ENCODE measurements at regions not wholly inside any gene's neighbourhood (a gene's known extent, or its start where the extent isn't known, plus 50 kb on each side); places are given as distances from the start of the nearest gene placed in this dataset.
"Not testable (repeated sequence)": the region's sequence is repeated elsewhere in the genome, so short reads cannot be mapped to it uniquely, and the experiment has no call there.

- DNase-seq (ENCODE audit: low read depth in 2 of 2): no peak
These were observed 68.1 kb upstream of the GRXCR1 start for GRCh38 chr4:42824278-42824977.

GRCh38 chr4:42821230-42821629, 71.3 kb upstream of the GRXCR1 start:
- no peak for DNase-seq (ENCODE audit: low read depth in 2 of 2)

GRCh38 chr4:42819863-42820514, 72.5 kb upstream of the GRXCR1 start:
- no peak for DNase-seq (ENCODE audit: low read depth in 2 of 2)

DNA sequence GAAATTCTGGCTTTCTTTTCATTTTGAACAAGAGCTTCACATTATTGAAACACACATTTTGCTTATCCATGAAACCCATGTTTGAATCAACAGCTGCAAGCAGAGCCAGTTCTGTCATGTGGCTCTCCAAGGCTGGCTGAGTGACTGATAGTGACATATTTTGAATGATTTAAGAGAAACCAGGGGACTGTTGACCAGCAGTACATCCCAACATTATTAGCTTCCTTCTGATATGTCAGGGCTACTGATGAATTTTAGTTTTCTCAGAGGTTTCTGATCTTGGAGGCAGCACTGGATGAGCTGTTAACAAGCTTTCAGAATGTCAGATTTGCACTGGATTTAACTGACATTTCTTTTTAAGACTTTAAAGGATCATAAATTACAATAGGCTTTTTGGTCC, 74.6 kb upstream of the GRXCR1 start:
- DNase-seq (ENCODE audit: low read depth in 2 of 2): no peak

DNA sequence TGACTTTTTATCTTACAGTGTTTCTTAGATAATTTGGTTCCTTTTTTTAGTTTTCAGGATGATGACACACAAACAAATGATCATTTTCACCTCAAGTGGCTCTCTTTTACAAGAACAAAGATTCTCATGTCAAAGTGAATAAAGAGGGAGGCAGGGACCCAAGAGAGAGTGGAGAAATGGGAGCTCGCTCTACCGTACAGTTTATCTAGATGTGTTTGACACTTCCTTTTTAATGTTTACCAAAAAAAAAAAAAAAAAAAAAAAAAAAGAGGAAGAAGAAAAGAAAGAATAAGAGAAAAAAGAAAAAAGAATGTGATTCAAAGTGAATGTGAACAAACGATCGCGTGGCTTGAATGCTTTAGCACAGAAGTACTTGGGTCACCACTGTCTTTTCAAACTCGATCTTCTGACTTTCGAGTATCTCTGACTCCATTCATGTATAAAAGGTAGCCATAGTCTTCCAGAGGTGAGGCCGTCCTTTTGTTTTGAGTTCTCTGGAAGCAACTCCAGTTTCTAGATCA, 75.6 kb upstream of the GRXCR1 start:
- DNase-seq (ENCODE audit: low read depth in 2 of 2): no peak

GRCh38 chr4:42816189-42816879, 76.2 kb upstream of the GRXCR1 start:
- DNase-seq (ENCODE audit: low read depth in 2 of 2): no peak

DNA sequence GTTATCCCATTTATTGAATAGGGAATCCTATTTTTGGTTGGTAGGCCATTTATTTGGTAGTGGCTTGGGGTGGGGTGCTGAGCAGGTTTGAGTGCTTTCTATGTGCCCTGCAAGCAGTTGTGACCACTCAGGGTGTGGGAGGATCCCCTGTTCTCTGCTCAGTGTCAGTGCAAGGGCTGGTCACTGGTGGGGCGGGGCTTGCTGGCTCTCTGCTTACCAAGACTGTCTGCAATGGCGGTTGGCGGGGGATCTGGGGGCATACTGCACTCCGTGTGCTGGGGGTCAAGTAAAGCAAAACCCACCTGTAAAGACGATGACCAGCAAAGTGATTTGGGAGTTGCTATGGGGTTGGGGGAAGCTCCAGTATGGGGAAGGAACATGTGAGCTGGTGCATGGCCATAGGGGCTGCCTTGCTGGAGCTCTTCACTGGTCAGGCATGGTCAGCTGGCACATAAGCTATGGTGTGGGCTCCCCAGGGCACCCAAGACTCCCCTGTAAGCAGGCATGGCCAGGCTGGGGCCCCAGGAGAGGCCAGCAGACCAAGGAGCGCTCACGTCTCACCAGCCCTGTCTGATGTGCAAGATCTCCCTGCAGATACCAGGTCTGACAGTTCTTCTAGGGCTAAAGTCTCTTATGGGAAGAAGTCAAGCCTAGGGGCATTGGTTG, 83.0 kb upstream of the GRXCR1 start:
- DNase-seq (ENCODE audit: low read depth in 2 of 2): no peak

- no peak for DNase-seq (ENCODE audit: low read depth in 2 of 2)
These were observed 86.1 kb upstream of the GRXCR1 start for GRCh38 chr4:42806303-42806835.

- DNase-seq (ENCODE audit: low read depth in 2 of 2): no peak
These were observed 103.4 kb upstream of the GRXCR1 start for GRCh38 chr4:42789041-42789567.

DNA sequence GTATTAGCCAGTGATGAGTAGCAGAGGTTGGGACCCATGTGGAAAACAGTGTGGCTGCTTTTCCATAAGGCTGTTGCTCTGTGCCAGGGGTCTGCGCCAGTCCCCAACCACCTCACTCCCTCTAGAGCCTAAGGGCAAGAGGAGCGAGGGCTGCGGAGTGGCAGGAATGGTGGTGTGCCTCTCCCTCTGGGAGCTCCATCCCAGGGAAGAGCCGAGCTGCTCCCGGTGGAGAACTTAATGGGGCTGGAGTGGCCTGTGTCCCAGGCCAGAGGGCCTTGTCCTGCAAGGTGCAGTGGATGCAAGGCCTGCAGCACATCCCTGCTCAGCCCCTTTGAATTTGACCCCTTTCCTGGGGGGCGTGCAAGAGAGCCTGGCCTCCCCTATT, 105.4 kb upstream of the GRXCR1 start:
- no peak for DNase-seq (ENCODE audit: low read depth in 2 of 2)

DNA sequence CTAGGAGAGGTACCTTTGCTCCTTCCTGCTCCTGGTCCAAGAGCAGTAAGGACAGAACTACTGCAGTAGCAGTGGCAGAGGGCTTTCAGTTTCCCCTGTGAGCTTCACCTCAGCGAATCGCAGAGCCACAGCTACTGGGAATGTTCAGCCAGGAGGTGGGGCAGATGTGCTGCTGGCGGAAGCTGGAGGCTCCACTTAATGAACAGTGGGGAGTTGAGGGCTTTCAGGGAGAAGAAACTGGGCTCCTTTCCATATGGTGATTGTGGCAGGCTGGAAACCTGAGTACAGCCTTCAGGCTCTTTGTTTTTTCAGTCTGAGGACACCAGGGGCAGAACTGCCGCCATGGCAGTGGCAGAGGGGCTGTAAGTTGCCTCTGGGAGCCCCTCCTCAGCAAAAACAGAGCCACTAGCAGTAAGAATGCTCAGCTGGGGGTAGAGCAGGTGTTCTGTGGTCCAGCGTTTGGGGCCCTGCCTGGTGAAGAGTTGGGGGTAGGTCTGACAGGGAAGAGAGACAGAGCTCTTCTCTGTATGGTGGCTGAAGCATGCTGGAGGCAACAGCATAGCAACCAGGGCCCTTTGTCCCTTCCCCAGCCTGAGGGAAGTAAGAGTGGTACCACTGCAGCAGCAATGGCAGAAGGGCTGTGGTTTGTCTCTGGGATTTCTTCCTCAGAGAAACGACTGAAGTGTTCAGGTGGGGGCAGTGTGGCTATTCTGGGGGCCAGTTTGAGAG, 106.0 kb upstream of the GRXCR1 start:
- no peak for DNase-seq (ENCODE audit: low read depth in 2 of 2)

- no peak for DNase-seq (ENCODE audit: low read depth in 2 of 2)
These were observed 106.7 kb upstream of the GRXCR1 start for GRCh38 chr4:42785817-42786216.

DNA sequence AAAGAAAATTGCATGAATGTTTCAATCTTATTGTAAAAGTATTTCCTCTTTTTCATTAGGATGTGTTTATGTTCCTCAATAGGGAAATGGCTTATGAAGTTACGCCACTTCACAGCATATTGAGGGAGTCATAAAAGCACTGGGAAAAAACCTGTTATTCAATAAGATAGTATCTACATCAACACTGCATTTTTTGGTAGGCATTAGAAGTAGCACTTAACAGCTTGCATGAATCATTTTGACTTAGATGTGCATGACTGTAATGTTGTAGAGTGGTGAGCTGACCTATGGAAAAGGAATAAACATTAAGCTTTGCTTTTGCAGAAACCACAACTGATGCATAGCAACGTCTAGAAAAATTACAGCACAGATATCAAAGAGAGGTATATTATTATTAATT, 111.2 kb upstream of the GRXCR1 start:
- DNase-seq (ENCODE audit: low read depth in 2 of 2): no peak

- DNase-seq (ENCODE audit: low read depth in 2 of 2): no peak
These were observed 114.2 kb upstream of the GRXCR1 start for GRCh38 chr4:42778349-42778748.

DNA sequence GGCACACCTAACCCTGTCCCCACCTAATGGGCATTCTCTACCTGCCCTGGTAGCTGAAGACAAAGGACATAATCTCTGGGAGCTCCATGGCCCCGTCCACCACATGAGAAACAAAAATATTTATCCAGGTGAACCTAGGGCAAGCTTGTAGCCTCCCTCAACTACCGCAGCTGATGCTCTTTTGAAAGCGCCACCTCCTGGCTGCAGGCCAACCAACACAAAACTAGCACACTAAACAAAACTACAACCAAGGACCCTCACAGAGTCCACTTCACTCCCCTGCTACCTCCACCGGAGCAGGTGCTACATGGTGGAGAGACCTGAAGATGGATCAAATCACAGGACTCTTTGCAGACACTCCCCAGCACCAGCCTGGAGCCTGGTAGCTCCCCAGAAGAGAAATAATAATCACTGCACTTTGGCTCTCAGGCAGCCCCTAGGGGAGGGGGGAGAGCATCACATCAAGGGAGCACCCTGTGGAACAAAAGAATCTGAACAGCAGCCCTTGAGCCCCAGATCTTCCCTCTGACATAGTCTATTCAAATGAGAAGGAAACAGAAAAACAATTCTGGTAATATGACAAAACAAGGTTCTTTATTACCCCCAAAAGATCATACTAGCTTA, 111.3 kb upstream of the ATP8A1 start:
- no peak for DNase-seq (ENCODE audit: low read depth in 2 of 2)

DNA sequence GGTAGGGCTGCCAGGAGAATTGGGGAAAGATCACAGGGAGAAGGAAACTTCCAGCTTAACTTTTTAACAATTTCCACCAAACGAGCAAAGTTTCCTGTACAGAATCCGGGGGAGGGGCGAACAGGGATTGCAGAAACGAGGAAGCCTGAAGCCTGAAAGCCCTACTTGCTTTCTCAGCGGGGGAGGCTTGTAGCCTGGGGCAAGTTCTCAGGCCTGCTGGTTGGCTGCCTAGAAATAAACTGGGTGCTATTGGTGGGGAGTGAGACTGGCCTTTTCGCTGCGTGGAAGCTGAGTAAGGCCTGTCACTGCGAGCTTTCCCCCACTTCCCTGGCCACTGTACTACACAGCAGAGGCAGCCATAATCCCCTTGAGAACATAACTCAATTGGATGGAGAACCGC, 110.8 kb upstream of the ATP8A1 start:
- no peak for DNase-seq (ENCODE audit: low read depth in 2 of 2)

DNA sequence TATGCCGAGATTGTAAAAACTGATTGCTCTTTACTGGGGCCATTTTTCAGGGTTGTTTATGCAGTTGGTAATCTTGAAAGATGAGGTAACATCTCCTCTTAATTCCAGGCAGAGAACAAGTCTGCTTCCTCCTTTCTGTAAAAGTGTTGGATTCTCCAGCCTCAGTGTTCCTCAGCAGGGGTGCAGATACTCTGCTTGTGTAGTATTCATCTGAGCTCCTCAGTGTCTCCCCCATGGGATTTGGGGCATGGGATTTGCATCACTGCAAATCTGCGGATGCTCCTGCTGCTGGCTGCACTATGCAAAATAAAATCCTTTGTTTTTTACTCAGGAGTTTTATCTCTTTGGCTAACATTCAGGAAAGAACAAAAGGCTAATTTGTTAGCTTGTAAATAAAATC, 104.9 kb upstream of the ATP8A1 start:
- no peak for DNase-seq (ENCODE audit: low read depth in 2 of 2)

GRCh38 chr4:42754965-42755364, 98.1 kb upstream of the ATP8A1 start:
- DNase-seq (ENCODE audit: low read depth in 2 of 2): not testable (repeated sequence)

DNA sequence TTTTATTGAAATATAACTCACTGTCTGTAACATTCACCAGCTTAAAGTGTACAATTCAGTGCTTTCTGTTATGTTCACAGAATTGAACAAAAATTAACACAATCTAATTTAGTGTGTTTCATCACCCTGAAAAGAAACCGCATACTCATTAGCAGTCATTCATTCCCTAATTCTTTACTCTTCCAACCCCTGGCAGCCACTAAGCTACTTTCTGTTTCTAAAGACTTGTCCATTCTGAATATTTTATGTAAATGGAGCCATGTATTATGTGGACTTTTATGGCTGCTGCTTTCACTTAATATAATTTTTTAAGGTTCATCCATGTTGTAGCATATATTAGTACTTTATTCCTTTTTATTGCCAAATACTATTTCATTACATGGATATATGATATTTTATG, 94.7 kb upstream of the ATP8A1 start:
- no peak for DNase-seq (ENCODE audit: low read depth in 2 of 2)

- DNase-seq (ENCODE audit: low read depth in 2 of 2): no peak
These were observed 94.0 kb upstream of the ATP8A1 start for GRCh38 chr4:42750856-42751255.

- DNase-seq (ENCODE audit: low read depth in 2 of 2): peak in 1 of 2 donors; percentile 4
These were observed 93.2 kb upstream of the ATP8A1 start for GRCh38 chr4:42750091-42750490.

Data from stimulated activated CD4-positive, alpha-beta T cell treated with anti-CD3 and anti-CD28 coated beads, Interleukin-1b, Interleukin-23, amount 100 ng/mL, for 4 hours (primary cell).